Fibroblast of lung (primary cell): ENCODE measurements at regions not wholly inside any gene's neighbourhood (a gene's known extent, or its start where the extent isn't known, plus 50 kb on each side); places are given as distances from the start of the nearest gene placed in this dataset.

Experiments used
- CTCF ChIP-seq, 2 donors: IDR thresholded peaks in 1 of 2; conservative IDR thresholded peaks in 1 of 2; 1 replicate in 1 of 2; 2 replicates in 1 of 2; pipeline ENCODE4 v1.5.1; 2011 to 2012; ENCODE audit warnings: low read length in 2 of 2, control low read depth in 1 of 2, inconsistent platforms in 1 of 2, low read depth in 1 of 2, mild to moderate bottlenecking in 1 of 2
- EZH2 ChIP-seq: IDR thresholded peaks from 2 replicates; pipeline ENCODE4 v1.5.1; 2012; ENCODE audit warnings: low read length, control low read depth, mild to moderate bottlenecking; ENCODE audit errors: missing control alignments

GRCh38 chr6:49025273-49026240, 437.5 kb downstream of the MMUT start:
- no peak for TF ChIP-seq CTCF (conservative IDR thresholded peaks at IDR 0.05 in 1 of 2, IDR thresholded peaks at IDR 0.05 in 1 of 2; ENCODE audit: low read depth in 1 of 2, low read length in 2 of 2)
- TF ChIP-seq EZH2, result no peak
